GM19463 (cell line): ENCODE measurements at regions not wholly inside any gene's neighbourhood (a gene's known extent, or its start where the extent isn't known, plus 50 kb on each side); places are given as distances from the start of the nearest gene placed in this dataset.
"Not testable (repeated sequence)": the region's sequence is repeated elsewhere in the genome, so short reads cannot be mapped to it uniquely, and the experiment has no call there.

Experiments
- ATAC-seq: cut with Tn5 transposase; IDR thresholded peaks from one replicate; pipeline ENCODE4 v1.9.1; 2021; ENCODE audit warnings: mild to moderate bottlenecking, moderate library complexity; ENCODE audit not compliant: unreplicated experiment

- no peak for ATAC-seq
Observed at GRCh38 chr5:23103566-23103965, 250.4 kb upstream of the CDH12 start.

GRCh38 chr5:23095418-23095817 lies 242.3 kb upstream of the CDH12 start:
- ATAC-seq: not testable (repeated sequence)

- no peak for ATAC-seq
Observed at GRCh38 chr5:23089286-23089685, 236.1 kb upstream of the CDH12 start.

GRCh38 chr5:23084815-23085214 lies 231.7 kb upstream of the CDH12 start:
- ATAC-seq: peak; percentile 71

GRCh38 chr5:23072179-23072578 lies 219.0 kb upstream of the CDH12 start:
- no peak for ATAC-seq

- ATAC-seq: no peak
Observed at GRCh38 chr5:23071682-23072081, 218.5 kb upstream of the CDH12 start.

- no peak for ATAC-seq
Observed at GRCh38 chr5:23064710-23065109, 211.6 kb upstream of the CDH12 start.

GRCh38 chr5:23053846-23054245 lies 200.7 kb upstream of the CDH12 start:
- ATAC-seq: no peak

GRCh38 chr5:23042226-23042625 lies 189.1 kb upstream of the CDH12 start:
- no peak for ATAC-seq

- ATAC-seq: no peak
Observed at GRCh38 chr5:23035555-23036090, 182.5 kb upstream of the CDH12 start.

- no peak for ATAC-seq
Observed at GRCh38 chr5:23033864-23034263, 180.7 kb upstream of the CDH12 start.

- no peak for ATAC-seq
Observed at GRCh38 chr5:23029290-23029689, 176.1 kb upstream of the CDH12 start.

GRCh38 chr5:23028445-23029021 lies 175.4 kb upstream of the CDH12 start:
- no peak for ATAC-seq

- ATAC-seq: no peak
Observed at GRCh38 chr5:23027830-23028229, 174.7 kb upstream of the CDH12 start.

GRCh38 chr5:23027331-23027730 lies 174.2 kb upstream of the CDH12 start:
- ATAC-seq: no peak

GRCh38 chr5:23026252-23027170 lies 173.4 kb upstream of the CDH12 start:
- no peak for ATAC-seq

- no peak for ATAC-seq
Observed at GRCh38 chr5:23025629-23026233, 172.6 kb upstream of the CDH12 start.

- no peak for ATAC-seq
Observed at GRCh38 chr5:23024470-23024869, 171.3 kb upstream of the CDH12 start.

- ATAC-seq: no peak
Observed at GRCh38 chr5:23014825-23015224, 161.7 kb upstream of the CDH12 start.

- no peak for ATAC-seq
Observed at GRCh38 chr5:23014266-23014665, 161.1 kb upstream of the CDH12 start.

- ATAC-seq: no peak
Observed at GRCh38 chr5:23013395-23013998, 160.4 kb upstream of the CDH12 start.
